HepG2 (cell line): ENCODE measurements at regions not wholly inside any gene's neighbourhood (a gene's known extent, or its start where the extent isn't known, plus 50 kb on each side); places are given as distances from the start of the nearest gene placed in this dataset.
"Not testable (repeated sequence)": the region's sequence is repeated elsewhere in the genome, so short reads cannot be mapped to it uniquely, and the experiment has no call there.

ENCODE experiments used
- CHD4 ChIP-seq: fragments of 200-600 bp; sonication (generic); IDR thresholded peaks from 2 replicates; pipeline ENCODE4 v1.7.0; 2017; ENCODE audit warnings: mild to moderate bottlenecking, low read length, borderline replicate concordance
- ELF1 ChIP-seq: sonication (generic); formaldehyde crosslinking; IDR thresholded peaks from 2 replicates; pipeline ENCODE4 v1.4.0; 2020; ENCODE audit warnings: missing genetic modification reagents

GRCh38 chr9:41658116-41658515 lies 469.0 kb upstream of the ZNG1F start:
- TF ChIP-seq ELF1 (CRISPR knock-in tag); CHD4: not testable (repeated sequence)
